HCT116 (cell line): ENCODE measurements at regions not wholly inside any gene's neighbourhood (a gene's known extent, or its start where the extent isn't known, plus 50 kb on each side); places are given as distances from the start of the nearest gene placed in this dataset.
"Not testable (repeated sequence)": the region's sequence is repeated elsewhere in the genome, so short reads cannot be mapped to it uniquely, and the experiment has no call there.

Experiments used
- CEBPB ChIP-seq: IDR thresholded peaks from 2 replicates; pipeline ENCODE4 v1.6.1; 2012; ENCODE audit warnings: low read depth
- EZH2 ChIP-seq: fragments of 200-600 bp; sonication (generic); IDR thresholded peaks from 2 replicates; pipeline ENCODE4 v1.6.1; 2017; ENCODE audit warnings: antibody characterized with exemption, mixed run types
- EZH2phosphoT487 ChIP-seq: fragments of 200-600 bp; IDR thresholded peaks from 2 replicates; pipeline ENCODE4 v1.6.1; 2018; ENCODE audit warnings: antibody characterized with exemption, borderline replicate concordance
- JUND ChIP-seq: IDR thresholded peaks from 2 replicates; pipeline ENCODE4 v1.6.1; 2012
- POLR2A ChIP-seq: IDR thresholded peaks from 2 replicates; pipeline ENCODE4 v1.7.0; 2011; ENCODE audit warnings: borderline replicate concordance; ENCODE audit not compliant: insufficient read depth, insufficient read length; ENCODE audit errors: extremely low read depth
- POLR2AphosphoS5 ChIP-seq: IDR thresholded peaks from 2 replicates; pipeline ENCODE4 v1.6.1; 2011; ENCODE audit warnings: mild to moderate bottlenecking, low read depth, low read length, moderate library complexity
- RAD21 ChIP-seq: IDR thresholded peaks from 2 replicates; pipeline ENCODE4 v1.6.1; 2012; ENCODE audit warnings: low read depth, mild to moderate bottlenecking
- REST ChIP-seq: IDR thresholded peaks from 2 replicates; pipeline ENCODE4 v1.6.1; 2012; ENCODE audit warnings: low read depth
- SP1 ChIP-seq: IDR thresholded peaks from 2 replicates; pipeline ENCODE4 v1.6.1; 2012; ENCODE audit warnings: low read depth
- SRF ChIP-seq: IDR thresholded peaks from 2 replicates; pipeline ENCODE4 v1.6.1; 2012; ENCODE audit warnings: low read depth
- YY1 ChIP-seq: IDR thresholded peaks from 2 replicates; pipeline ENCODE4 v1.6.1; 2011; ENCODE audit warnings: low read length, low read depth, moderate library complexity, mild to moderate bottlenecking; ENCODE audit not compliant: insufficient replicate concordance; ENCODE audit errors: extremely low read depth
- TF ChIP-seq, protein P1 (sequence below), 3 experiments: fragments of 200-600 bp in 1 of 3; sonication (generic) in 1 of 3; IDR thresholded peaks in 2 of 3; conservative IDR thresholded peaks in 1 of 3; 2 replicates each; pipeline ENCODE4 v1.5.1; 2012 to 2017; ENCODE audit warnings: low read depth in 2 of 3, low read length in 2 of 3, antibody characterized with exemption in 1 of 3, borderline replicate concordance in 1 of 3, control low read depth in 1 of 3, mild to moderate bottlenecking in 1 of 3, mixed read lengths in 1 of 3, mixed run types in 1 of 3, moderate library complexity in 1 of 3; ENCODE audit not compliant: insufficient read depth in 1 of 3
- TF ChIP-seq, protein P2 (sequence below): IDR thresholded peaks from 2 replicates; pipeline ENCODE4 v1.6.1; 2011; ENCODE audit warnings: mild to moderate bottlenecking, low read length, moderate library complexity; ENCODE audit not compliant: insufficient replicate concordance; ENCODE audit errors: extremely low read depth

GRCh38 chr7:65193334-65194058 lies 180.2 kb upstream of the ZNF92 start:
- TF ChIP-seq, protein P1, sequence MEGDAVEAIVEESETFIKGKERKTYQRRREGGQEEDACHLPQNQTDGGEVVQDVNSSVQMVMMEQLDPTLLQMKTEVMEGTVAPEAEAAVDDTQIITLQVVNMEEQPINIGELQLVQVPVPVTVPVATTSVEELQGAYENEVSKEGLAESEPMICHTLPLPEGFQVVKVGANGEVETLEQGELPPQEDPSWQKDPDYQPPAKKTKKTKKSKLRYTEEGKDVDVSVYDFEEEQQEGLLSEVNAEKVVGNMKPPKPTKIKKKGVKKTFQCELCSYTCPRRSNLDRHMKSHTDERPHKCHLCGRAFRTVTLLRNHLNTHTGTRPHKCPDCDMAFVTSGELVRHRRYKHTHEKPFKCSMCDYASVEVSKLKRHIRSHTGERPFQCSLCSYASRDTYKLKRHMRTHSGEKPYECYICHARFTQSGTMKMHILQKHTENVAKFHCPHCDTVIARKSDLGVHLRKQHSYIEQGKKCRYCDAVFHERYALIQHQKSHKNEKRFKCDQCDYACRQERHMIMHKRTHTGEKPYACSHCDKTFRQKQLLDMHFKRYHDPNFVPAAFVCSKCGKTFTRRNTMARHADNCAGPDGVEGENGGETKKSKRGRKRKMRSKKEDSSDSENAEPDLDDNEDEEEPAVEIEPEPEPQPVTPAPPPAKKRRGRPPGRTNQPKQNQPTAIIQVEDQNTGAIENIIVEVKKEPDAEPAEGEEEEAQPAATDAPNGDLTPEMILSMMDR (IDR thresholded peaks at IDR 0.05 in 2 of 3, conservative IDR thresholded peaks at IDR 0.05 in 1 of 3; ENCODE audit: borderline replicate concordance in 1 of 3, insufficient read depth in 1 of 3, low read depth in 2 of 3, low read length in 2 of 3): not testable (repeated sequence)
- TF ChIP-seq JUND, POLR2A, SP1, POLR2AphosphoS5, EZH2, RAD21, EZH2phosphoT487, CEBPB, REST, SRF, YY1: not testable (repeated sequence)
- TF ChIP-seq, protein P2, sequence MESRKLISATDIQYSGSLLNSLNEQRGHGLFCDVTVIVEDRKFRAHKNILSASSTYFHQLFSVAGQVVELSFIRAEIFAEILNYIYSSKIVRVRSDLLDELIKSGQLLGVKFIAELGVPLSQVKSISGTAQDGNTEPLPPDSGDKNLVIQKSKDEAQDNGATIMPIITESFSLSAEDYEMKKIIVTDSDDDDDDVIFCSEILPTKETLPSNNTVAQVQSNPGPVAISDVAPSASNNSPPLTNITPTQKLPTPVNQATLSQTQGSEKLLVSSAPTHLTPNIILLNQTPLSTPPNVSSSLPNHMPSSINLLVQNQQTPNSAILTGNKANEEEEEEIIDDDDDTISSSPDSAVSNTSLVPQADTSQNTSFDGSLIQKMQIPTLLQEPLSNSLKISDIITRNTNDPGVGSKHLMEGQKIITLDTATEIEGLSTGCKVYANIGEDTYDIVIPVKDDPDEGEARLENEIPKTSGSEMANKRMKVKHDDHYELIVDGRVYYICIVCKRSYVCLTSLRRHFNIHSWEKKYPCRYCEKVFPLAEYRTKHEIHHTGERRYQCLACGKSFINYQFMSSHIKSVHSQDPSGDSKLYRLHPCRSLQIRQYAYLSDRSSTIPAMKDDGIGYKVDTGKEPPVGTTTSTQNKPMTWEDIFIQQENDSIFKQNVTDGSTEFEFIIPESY: not testable (repeated sequence)
